Gastroesophageal sphincter (tissue), 4 donors: ENCODE measurements at regions not wholly inside any gene's neighbourhood (a gene's known extent, or its start where the extent isn't known, plus 50 kb on each side); places are given as distances from the start of the nearest gene placed in this dataset.

Source experiments
- ATAC-seq: fragments of 150-250 bp; one replicate; pipeline ENCODE4 v1.9.1; 2016; ENCODE audit warnings: mild to moderate bottlenecking, moderate library complexity
- H3K27ac ChIP-seq, 4 donors: fragments of 200-600 bp; sonication (generic) in 3 of 4; 1 replicate in 3 of 4; 2 replicates in 1 of 4; pipeline ENCODE4 v1.5.1; 2016 to 2019
- H3K27me3 ChIP-seq: fragments of 200-600 bp; sonication (generic); one replicate; pipeline ENCODE4 v1.5.1; 2019
- H3K36me3 ChIP-seq, 2 donors: fragments of 200-600 bp; sonication (generic); one replicate each; pipeline ENCODE4 v1.5.1; 2019; ENCODE audit warnings: control low read depth in 1 of 2
- H3K4me1 ChIP-seq, 3 donors: fragments of 200-600 bp; sonication (generic); 1 replicate in 2 of 3; 2 replicates in 1 of 3; pipeline ENCODE4 v1.5.1; 2016 to 2019; ENCODE audit warnings: control low read depth in 2 of 3
- H3K4me3 ChIP-seq, 2 donors: fragments of 200-600 bp; sonication (generic); one replicate each; pipeline ENCODE4 v1.5.1; 2019; ENCODE audit warnings: mild to moderate bottlenecking in 1 of 2, moderate library complexity in 1 of 2
- H3K9me3 ChIP-seq, 3 donors: fragments of 200-600 bp; sonication (generic); one replicate each; pipeline ENCODE4 v1.5.1; 2017 to 2019; ENCODE audit warnings: control low read depth in 2 of 3
- CTCF ChIP-seq, 4 experiments: fragments of 200-600 bp in 2 of 4; fragments of 450-650 bp in 2 of 4; sonication (generic) in 1 of 4; IDR thresholded peaks; one replicate each; pipeline ENCODE4 v1.5.1; 2017 to 2019; ENCODE audit warnings: antibody characterized with exemption in 4 of 4, mild to moderate bottlenecking in 2 of 4, moderate library complexity in 2 of 4
- EP300 ChIP-seq: sonication (generic); formaldehyde crosslinking; IDR thresholded peaks from one replicate; pipeline ENCODE4 v1.6.1; 2017; ENCODE audit warnings: antibody characterized with exemption, mild to moderate bottlenecking
- POLR2A ChIP-seq, 2 donors: fragments of 450-650 bp; IDR thresholded peaks; one replicate each; pipeline ENCODE4 v1.6.1; 2017; ENCODE audit warnings: antibody characterized with exemption in 2 of 2, mild to moderate bottlenecking in 2 of 2, moderate library complexity in 1 of 2
- POLR2AphosphoS5 ChIP-seq: sonication (generic); formaldehyde crosslinking; IDR thresholded peaks from one replicate; pipeline ENCODE4 v1.6.1; 2017; ENCODE audit warnings: antibody characterized with exemption
- whole genome bisulfite sequencing, 2 donors: methylation state at CpG; one replicate each; pipeline ENCODE4 v1.1.5; 2018; ENCODE audit warnings: low coverage in 1 of 2; 5-methylcytosine and 5-hydroxymethylcytosine counted together

DNA sequence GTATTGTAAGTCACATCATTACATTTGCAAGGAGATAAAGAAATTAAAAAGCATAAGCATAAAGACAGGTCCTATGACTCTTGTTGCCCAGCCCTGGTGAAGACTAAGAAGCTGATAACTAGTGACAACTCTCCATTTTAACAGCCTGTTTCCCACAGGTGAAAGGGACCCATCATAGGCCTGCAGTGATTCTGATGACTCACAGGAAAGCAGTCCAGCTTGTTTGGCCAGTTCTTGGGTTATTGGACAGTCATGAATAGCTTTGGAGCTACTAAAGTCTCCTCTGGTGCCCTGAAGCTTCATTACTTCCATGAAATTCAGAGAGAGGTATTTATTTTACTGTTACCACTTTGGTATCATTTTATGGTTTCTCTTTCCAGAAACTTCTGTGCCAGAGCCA lies 55.5 kb upstream of the DYRK2 start:
- H3K9me3 ChIP-seq = no peaks in the 10 kb centered on the region
- no peaks in the 10 kb centered on the region for H3K36me3 ChIP-seq
- ATAC-seq = no peak
- H3K27ac ChIP-seq = no peak overlapping the region
- H3K4me3 ChIP-seq = no peak overlapping the region
- no peaks in the 10 kb centered on the region for H3K27me3 ChIP-seq
- TF ChIP-seq POLR2AphosphoS5 (no peak), POLR2A (IDR thresholded peaks at IDR 0.05) (no peak)
- H3K4me1 ChIP-seq = peaks cover 0 to 4% (median 0%) of the 10 kb centered on the region in 3 donors

- Histone ChIP-seq H3K27ac (no peak overlapping the region), H3K9me3 (no peaks in the 10 kb centered on the region)
- no peak for ATAC-seq
Measured at GRCh38 chr12:67593461-67594330, 54.8 kb upstream of the DYRK2 start.

GRCh38 chr12:67594888-67595287 lies 53.7 kb upstream of the DYRK2 start:
- Histone ChIP-seq H3K36me3 (no peaks in the 10 kb centered on the region), H3K4me3 (no peak overlapping the region), H3K27ac (no peak overlapping the region), H3K4me1 (peaks cover 0 to 4% (median 0%) of the 10 kb centered on the region in 3 donors), H3K9me3 (no peaks in the 10 kb centered on the region), H3K27me3 (no peaks in the 10 kb centered on the region)
- no peak for TF ChIP-seq POLR2A (IDR thresholded peaks at IDR 0.05)
- TF ChIP-seq POLR2AphosphoS5 = no peak
- no peak for TF ChIP-seq EP300
- no peak for TF ChIP-seq CTCF (IDR thresholded peaks at IDR 0.05)
- WGBS, 2 donors = 83% methylated on average over 2 of the region's 2 CpGs
- ATAC-seq = no peak

More at GRCh38 chr12:67593461-67594330, 54.8 kb upstream of the DYRK2 start:
- WGBS, 2 donors = 70 to 100% methylated on average over 1 to 2 of the region's 2 CpGs
- Histone ChIP-seq H3K4me3 (no peak overlapping the region), H3K27me3 (no peaks in the 10 kb centered on the region), H3K4me1 (peaks cover 0 to 4% (median 0%) of the 10 kb centered on the region in 3 donors), H3K36me3 (no peaks in the 10 kb centered on the region)
- TF ChIP-seq CTCF (IDR thresholded peaks at IDR 0.05) = no peak
- TF ChIP-seq EP300 = no peak
- no peak for TF ChIP-seq POLR2AphosphoS5
- TF ChIP-seq POLR2A (IDR thresholded peaks at IDR 0.05) = no peak

- ATAC-seq = no peak
- no peak overlapping the region for H3K27ac ChIP-seq
- H3K4me3 ChIP-seq = no peak overlapping the region
- H3K36me3 ChIP-seq = no peaks in the 10 kb centered on the region
- no peaks in the 10 kb centered on the region for H3K9me3 ChIP-seq
- H3K4me1 ChIP-seq = peaks cover 0 to 4% (median 0%) of the 10 kb centered on the region in 3 donors
- no peak for TF ChIP-seq CTCF (IDR thresholded peaks at IDR 0.05)
- no peak for TF ChIP-seq POLR2A (IDR thresholded peaks at IDR 0.05)
- TF ChIP-seq POLR2AphosphoS5 = no peak
- H3K27me3 ChIP-seq = no peaks in the 10 kb centered on the region
- whole genome bisulfite sequencing, 2 donors = 65 to 89% methylated on average over 3 of the region's 3 CpGs
Measured at GRCh38 chr12:67595365-67595764, 53.2 kb upstream of the DYRK2 start.

DNA sequence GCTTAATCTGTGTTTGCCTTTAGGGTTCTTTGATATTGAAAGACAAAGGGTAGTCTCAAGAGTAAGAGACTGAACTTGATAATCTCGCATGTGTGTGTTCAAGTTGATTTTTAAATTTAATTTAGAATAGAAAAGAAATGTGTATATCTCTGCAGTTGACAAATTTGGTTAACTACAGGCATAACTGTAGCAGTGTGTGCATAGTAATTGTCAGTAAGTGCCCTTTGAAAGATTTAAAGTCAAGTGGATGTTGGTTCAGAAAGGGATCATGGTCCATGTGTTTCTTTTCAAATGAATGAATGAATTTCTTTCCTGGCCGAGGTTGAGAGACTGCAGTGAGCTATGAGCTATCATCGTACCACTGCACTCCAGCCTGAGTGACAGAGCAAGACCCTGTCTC lies 49.9 kb upstream of the DYRK2 start:
- 63 to 97% methylated on average over 3 of the region's 3 CpGs for WGBS, 2 donors
- ATAC-seq = no peak

More for the DNA sequence above, 49.9 kb upstream of the DYRK2 start:
- Histone ChIP-seq H3K4me1 (peaks cover 0 to 13% (median 0%) of the 10 kb centered on the region in 3 donors), H3K36me3 (no peaks in the 10 kb centered on the region), H3K9me3 (no peaks in the 10 kb centered on the region), H3K27ac (no peak overlapping the region), H3K4me3 (no peak overlapping the region), H3K27me3 (no peaks in the 10 kb centered on the region)
- no peak for TF ChIP-seq POLR2AphosphoS5
- TF ChIP-seq EP300 = no peak
- no peak for TF ChIP-seq CTCF (IDR thresholded peaks at IDR 0.05)
- no peak for TF ChIP-seq POLR2A (IDR thresholded peaks at IDR 0.05)
